ENCODE measurements at regions not wholly inside any gene's neighbourhood (a gene's known extent, or its start where the extent isn't known, plus 50 kb on each side); places are given as distances from the start of the nearest gene placed in this dataset.

DNA sequence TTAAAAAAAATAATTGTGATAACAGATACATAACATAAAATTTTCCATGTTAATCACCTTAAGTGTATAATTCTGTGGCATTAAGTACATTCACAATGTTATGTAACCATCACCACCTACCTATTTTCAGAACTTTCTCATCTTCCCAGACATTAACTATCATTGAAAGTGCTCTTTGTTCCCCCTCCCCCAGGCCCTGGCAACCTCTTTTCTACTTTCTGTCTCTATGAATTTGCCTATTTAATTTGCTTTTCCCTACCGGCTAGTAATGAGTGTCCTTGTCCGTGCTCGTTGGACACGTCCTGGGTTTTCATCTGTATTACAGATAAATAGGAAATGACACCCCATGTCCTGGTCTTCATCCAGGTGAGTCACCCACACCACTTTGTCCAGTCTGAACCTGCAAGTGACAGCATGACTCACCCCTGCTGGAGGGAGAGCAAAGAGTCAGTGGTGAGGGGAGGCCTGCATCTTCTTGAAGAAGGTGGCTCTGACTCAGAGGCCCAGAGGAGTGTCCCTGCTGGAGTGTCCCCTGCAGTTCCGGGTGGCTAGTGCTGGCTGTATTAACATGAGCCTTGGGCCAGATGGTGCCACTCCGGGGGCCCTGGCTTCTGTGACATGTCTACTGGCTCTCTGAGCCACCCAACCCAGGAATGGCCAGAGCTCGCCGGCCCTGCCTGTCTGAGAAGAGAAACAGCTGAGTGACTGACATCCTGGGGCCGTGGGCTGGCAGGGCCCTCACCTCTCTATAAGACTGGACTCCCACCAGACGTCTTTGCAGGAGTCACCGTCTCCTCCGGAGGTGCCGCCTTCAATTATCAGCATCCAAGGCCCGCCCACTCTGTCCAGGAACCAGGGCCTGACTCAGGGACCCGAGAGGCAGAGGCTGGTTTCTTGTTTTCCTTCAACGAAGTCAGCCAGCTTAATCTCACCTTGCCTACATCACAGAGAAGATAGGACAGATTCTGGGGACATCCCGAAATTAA is 503.2 kb upstream of the MKI67 start:
- DNase-seq: no peak

DNA sequence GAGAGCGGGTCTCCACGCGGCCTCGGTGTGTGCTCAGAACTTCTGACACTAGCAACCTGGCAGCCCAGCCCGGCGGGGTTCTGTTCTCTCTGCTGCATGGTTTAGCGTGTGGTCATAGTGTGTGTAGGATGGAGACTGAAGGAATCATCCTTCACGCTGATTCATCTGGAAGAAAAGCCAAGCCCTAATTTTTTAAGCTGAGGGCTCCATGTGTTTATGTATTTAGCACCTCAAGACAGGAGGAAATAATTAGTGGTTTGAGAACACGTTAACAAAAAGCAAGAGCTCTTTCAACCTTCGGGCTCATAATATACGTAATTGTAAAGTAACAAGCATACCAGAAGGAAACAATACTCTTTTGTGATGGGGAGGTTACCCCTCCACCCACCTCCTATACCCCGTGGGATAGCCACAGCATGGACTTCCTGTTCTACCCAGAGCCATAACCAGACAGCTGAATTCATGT is 504.6 kb upstream of the MKI67 start:
- no peak for DNase-seq

DNA sequence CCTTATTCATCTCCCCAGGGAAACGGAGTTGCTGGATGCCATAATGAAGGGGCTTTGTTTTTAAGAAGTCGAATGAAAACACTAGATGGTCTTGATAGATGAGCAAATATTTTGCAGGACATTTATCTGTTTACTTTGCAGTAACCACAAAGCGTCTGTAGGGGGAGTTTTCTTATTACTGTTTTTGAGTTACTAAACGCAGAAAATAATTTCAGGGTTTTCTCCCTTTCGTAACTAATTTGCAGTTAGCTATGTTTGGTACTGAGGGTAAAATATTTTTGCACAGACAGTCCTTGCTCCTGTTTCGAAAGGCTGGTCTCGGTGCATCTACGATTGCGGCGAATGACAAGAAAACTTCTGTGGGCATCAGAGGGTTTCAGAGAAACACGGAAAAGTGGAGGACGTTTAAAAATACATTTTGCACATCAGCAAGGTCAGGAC is 505.6 kb upstream of the MKI67 start:
- DNase-seq: no peak

DNA sequence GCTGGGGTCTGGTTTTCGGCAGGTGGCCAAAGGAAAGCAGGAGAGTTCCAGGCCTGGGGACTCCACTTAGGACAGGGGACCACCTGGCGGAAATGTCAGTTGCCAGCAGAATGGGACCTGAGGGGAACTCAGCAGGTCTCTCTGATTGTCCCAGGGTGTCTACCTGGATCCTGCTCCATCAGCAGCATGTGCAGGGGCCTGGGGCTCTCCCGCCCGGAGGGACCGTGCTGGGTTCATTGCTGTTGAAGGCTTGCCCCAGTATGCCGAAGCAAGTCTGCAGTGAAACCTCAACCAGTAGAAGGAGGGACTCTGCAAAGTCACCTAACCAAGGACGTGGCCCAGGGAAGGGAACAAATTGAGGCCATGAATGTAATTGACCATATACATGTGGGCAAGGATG is 506.5 kb upstream of the MKI67 start:
- DNase-seq: no peak

DNA sequence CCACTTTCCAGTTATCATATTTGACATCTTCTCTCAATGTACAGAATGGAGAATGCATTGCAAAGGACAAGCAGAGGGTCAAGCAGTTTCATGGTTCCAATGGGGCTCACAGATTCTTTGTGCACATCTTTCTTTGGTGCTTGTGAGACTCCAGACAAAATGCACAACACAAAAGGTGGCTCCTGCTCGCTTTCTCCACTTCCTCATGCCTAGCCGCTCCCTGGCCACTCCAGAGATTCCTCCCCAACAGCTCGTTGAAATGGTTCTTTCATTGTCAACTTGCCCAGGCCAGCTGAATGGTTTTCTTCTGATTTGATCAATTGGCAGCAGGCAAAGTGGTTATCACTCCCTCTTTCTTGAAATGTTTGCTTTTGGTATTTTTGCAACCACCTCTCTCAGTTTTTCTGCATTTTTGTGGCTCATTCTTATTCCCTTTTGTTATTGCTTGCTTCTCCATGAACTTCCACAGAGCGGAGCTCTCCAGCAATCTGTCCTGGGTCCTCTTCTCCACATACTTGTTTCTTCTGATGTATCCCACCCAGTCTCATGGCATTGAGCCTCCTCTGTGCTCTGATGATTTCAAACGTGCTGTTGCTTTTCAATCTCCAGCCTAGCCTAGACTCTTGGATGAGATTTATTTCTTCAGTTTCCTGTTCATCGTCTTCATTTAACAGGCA is 507.8 kb upstream of the MKI67 start:
- DNase-seq: no peak

DNA sequence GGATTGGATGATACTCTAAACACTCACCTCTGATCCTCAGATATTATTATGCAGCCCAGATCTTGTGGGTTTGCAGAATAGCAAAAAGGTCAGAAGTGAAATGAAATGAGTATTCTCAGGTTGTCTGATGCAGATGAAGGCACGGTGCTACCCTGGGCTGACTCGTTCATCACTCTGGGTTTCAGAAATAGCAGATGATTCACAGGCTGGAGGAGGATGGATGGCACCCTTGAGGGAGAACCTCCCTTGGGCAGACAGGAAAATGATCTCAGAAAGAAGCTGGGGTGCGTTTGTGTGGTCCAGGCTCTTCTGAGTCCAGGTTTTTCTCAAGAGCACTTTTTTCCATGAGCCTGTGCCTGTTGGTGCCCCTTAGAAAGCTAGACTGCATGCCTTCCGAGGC is 515.8 kb upstream of the MKI67 start:
- no peak for DNase-seq

DNA sequence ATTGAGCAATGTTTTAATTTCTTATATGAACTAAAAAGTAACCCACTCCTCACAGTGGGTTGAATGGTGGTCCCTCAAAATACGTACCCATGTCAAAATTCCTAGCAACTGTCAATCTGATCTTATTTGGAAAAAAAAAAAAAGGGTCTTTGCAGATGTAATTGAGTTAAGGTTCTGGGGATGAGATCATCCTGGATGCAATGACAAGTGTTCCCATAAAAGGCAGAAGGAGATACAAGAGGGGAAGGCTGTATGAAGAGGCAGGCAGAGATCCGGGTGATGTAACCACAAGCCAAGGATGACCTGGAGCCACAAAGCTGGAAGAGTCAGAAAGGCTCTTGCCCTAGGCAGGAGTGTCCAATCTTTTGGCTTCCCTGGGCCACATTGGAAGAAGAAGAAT is 516.3 kb upstream of the MKI67 start:
- DNase-seq: no peak

DNA sequence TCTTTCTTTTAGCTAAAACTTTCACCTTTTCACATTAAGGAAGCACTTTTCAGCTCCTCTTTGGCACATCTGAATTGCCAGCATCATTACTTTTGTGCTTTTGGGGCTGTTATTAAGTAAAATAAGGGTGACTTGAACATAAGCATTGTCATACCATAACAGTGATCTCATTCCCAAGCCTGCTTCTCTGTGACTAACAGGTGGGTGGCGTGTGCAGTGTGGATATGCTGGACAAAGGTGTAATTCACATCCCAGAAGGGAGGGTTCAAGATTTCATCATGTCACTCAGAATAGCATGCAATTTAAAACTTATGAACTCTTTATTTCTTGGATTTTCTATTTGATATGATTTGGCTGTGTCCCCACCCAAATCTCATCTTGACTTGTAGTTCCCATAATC is 517.4 kb upstream of the MKI67 start:
- DNase-seq: no peak

DNA sequence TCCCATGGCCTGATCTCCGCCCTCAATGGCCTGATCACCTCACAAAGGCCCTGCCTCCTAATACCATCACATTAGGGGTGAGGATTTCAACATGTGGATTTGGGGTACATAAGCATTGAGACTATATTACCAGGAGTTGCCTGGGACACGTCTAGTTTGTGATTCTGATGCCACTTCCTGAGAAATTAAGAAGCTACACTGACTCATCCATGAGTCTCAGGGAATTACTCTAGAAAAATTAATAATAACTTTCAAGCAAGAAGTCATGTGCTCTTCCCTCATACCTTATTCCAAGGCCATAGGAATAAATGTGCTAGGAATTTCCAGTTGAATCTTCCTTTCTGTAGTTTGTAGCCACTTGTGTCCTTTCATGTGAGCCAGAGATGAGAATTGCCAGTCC is 519.3 kb upstream of the MKI67 start:
- DNase-seq: no peak

DNA sequence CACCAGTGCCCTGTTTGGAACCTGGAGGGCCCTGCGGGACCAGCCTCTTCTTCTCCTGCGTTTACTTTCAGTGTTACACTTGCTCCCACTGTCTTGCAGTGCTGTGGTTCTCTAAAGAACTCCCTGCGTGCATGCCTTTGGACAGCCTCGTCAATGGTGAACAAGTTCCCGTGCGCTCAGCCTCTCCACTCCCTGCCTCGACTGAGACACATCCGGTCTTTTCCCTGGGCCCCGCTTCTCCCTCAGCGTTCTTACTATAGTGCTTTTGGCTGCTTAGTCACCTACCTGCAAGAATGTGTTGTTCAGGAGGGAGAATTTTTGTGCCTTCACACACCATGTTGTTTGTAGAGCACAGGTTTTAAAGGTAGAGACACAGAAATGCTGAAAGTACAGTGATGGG is 520.7 kb upstream of the MKI67 start:
- no peak for DNase-seq

DNA sequence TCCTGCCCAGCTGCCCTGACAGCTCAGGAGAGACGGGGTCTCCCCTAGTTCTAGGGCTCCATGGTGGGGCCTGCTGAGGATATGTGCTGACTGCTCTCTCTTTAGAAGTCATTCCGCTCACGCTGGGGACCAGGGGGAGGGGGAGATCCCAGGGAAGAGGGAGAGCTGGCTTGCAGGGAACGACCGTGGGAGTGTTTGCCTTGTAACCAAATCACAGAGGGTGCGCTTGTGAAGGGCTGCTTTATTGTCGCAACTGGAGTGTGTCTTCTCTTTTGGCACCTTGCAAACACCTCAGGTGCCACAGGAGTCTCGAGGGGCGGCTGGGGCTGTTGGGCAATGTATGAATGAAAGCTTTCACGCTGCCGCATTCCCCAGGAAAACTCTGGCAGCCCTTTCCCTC is 531.3 kb upstream of the MKI67 start:
- no peak for DNase-seq

DNA sequence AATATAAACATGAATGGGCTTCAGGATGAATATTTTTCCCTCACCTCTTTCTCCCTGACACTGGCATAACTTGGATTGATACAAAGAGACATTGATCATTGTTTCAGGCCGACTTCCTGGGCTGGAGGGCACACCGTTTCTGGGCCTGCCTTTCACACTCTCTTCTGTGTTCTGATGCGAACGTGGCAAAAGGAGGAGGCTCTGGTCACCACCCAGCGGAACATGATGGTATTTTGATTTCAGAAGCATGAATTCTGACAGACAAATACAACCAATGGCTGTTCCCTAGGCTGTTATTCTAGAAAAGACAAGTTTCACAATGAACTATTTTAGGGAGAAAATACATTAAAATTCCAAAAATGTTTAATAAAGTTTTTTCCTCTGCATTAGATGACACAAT is 534.5 kb upstream of the MKI67 start:
- no peak for DNase-seq

DNA sequence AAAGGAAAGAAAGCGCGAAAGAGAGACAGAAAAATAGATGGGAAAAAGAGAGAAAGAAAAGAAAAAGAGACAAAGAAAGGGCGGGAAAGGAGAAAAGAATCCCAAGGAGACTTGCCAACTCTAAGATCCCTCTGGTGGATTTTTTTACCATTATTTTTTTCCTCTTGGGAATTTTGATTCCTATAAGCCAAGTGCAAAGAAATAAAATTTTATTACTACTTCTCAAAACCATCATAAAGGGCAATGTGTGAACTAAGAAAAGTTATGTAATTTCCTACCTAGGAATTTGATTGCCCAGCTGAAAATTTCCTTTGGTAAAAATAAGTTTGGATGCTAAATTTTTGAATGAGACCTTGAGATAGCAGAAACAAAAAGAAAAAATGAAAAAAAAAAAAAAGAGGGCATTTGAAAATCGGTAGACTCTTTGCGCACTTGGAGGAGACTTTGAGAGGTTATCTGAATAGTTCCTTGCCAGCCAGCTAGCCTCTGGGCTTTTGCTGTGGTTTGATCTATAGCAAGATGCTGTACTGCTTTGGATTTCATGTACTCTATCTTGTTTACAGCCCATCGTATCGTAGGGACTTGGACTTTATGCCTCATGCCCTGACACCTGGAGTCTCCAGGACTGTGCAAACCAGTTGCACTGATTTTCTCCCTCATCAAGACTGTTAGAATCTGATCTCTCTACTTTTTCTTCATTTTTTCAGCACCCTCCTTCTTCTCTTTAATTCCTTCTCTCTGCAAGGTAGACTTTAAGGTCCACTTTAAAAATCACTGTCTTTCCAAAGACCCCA is 535.4 kb upstream of the MKI67 start:
- no peak for DNase-seq

DNA sequence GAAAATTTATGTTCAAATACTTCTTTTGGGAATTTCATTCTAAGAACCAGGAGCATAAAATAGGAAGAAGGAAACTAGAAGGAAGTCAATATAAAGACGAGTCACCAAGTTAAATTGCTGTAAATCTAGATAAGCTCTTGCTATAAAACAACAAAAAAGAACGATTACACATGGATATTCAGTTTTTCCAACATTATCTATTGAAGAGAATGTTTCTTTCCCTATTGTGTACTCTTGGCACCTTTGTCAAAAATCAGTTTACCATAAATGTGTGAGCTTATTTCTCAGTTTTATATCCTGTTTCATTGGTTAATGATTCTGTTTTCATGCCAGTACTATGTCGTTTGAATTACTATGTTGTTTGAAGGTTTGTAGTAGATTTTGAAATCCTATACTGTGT is 536.3 kb upstream of the MKI67 start:
- no peak for DNase-seq

DNA sequence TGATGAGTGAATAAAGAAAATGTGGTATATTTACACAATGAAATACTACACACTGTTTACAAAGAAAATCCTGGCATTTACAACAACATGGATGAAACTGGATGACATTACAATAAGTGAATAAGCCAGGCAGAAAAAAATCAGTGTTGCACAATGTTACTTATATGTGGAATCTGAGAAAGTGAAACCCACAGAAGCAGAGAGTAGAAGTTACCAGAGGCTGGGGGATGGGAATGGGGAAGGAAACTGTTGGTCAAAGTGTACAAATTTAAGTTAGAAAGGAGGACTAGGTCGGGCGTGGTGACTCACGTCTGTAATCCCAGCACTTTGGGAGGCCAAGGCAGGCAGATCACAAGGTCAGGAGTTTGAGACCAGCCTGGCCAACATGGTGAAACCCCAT is 538.5 kb upstream of the MKI67 start:
- no peak for DNase-seq

DNA sequence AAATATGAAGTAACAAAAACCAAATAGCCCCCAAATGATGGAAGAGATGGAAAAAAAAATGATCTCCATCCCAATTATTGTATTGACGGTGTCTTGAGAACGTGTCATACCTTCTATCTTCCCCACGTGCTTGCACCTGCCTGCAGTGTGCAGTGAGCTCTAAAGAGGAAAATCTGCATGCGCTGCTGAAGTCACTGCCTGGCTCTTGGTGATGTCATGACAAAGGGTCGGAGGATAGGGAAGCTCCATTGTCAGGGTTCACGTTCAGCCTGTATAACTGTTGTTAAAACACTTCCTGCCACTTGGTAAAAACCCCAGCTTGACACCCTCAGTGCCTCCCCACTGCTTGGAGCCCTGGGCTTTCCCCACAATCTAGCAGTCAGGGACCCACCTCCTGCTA is 549.2 kb upstream of the MKI67 start:
- no peak for DNase-seq

DNA sequence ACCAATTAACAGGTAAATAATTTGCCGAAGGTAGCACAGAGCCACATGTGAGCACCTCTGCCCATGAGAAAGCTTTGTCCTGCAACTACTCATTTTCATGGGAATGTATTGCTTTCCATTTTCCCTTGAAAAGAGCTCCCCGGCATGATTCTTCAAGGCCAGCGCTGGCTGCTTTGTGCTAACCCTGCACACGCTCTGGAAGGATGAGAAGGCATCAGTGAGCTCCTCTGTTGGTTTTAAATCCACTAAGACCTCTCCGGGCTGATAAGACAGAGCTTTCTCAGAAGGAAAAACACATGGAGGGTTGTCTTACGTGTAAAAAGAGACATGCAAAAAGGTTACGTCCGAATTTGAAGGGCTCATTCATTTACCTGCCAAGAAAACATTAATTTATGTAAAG is 553.9 kb upstream of the MKI67 start:
- no peak for DNase-seq

DNA sequence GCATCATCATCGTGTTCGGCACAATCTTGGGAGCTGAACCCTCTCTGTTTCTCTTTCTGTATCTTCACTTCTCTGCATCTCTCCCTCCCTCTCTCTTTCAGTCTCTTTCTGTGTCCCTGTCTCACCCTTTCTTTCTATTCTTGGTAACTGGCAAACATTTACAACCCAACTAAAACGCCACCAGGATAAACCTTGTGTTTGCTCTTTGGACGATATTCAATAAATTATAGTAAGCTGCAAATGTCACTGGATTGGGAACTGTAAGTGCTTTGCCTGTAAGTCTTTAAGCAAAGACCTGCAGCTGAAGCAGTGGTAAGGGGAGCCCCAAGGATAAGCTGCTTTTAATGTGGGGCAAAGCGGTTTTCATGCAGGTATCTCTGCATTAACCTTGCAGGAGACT is 558.0 kb upstream of the MKI67 start:
- DNase-seq: no peak

DNA sequence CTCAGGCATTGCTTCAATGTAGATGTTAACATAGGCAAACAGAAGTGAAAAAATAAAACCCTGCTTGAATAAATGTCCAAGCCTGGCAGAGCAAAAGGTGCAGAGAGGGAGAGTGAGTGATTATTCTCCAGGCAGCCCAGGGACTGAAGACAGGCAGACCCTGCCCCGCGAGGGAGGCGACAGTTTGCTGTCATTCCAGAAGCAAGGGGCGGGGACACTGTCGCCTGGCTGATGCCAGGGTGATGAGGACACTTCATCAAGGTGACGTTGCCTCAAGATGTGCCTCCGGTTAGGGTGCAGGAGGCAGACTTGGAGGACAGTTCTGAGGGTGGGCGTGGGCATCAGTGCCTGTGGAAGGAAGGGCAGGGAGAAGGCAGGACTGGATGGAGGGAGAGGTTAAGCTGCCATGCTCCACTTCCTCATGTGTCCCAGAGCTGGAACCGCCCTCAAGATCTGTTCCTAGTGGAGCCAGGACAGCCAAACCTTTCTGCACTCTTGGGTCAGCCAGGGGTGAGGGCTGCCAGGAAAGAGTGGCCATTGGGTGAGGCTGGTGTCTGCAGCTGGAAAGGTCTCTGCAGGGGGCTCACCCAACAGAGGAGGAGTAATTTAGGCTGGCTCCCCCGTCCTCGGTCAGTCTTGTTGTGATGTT is 560.5 kb upstream of the MKI67 start:
- no peak for DNase-seq

DNA sequence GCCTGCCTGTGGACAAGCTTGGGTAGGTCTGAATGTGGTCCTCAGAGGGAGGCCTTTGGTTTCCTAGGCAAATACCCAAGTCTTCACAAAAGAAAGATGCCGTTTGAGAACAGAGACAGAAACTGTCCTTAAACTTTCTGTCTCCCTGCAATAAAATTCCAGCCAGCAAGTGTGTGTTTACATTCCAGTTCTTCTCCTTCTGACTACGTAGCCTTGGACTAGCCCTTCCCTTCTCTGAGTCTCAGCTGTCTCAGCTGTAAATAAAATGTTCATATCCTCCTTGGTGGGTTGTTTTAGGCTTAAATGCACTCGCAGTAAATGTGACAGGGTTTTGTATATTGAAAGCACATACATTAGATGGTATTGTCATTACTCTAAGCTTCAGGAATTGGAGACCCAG is 561.2 kb upstream of the MKI67 start:
- DNase-seq: no peak

DNA sequence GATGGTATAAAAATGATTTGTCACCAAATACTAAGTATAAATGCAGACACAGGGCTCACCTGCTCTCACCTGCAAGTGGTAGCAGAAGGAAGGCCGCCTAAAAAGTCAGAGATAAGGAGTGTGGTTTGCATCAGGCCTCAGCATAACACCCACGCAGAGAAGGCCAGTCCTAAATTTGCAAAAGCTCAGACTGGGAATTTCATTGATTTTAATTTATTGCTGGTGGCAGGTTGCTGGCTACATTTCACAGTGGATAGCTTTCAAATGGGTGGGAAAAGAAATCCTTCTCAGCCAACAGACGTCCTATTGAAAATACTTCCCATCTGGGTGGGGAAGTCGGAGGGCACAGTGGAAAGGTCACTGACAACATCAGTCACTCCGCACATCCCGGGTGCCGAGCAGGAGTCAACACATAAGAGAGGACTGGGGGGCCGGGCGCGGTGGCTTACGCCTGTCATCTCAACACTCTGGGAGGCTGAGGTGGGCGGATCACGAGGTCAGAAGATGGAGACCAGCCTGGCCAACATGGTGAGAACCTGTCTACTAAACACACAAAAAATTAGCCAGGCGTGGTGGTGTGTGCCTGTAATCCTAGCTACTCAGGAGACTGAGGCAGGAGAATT is 561.8 kb upstream of the MKI67 start:
- no peak for DNase-seq

DNA sequence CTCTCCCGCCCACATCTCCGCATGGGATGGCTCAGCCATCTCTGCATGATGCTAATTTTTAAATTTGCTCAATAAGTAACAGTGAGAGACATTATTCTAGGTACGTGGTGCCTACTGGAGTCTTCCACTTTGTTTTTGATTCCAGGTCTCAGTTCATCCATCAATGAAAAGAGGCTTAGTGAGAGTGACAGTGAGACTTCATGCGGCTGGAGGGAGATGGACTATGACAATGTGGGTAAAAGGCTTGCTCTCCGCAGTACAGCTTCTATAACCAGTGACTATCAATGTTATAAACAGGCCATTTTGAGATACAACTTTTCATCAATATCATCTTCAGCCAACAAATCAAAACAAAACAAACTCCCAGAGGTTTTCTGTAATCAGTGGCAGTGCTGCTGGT is 563.4 kb upstream of the MKI67 start:
- DNase-seq: no peak
